ENCODE measurements at regions not wholly inside any gene's neighbourhood (a gene's known extent, or its start where the extent isn't known, plus 50 kb on each side); places are given as distances from the start of the nearest gene placed in this dataset.

- no peak for TF ChIP-seq CTCF (IDR thresholded peaks at IDR 0.05 in 4 of 5, conservative IDR thresholded peaks at IDR 0.05 in 1 of 5)
- no peak for TF ChIP-seq POLR2A (IDR thresholded peaks at IDR 0.05)
These were observed 213.0 kb upstream of the CITED2 start for GRCh38 chr6:139587469-139587868.
